Sigmoid colon (tissue), 6 donors: ENCODE measurements at regions not wholly inside any gene's neighbourhood (a gene's known extent, or its start where the extent isn't known, plus 50 kb on each side); places are given as distances from the start of the nearest gene placed in this dataset.

Source experiments
- DNase-seq: peaks from one replicate; pipeline ENCODE4 v3.0.0-alpha.2; 2019
- H3K27ac ChIP-seq, 4 donors: fragments of 200-600 bp; sonication (generic); one replicate each; pipeline ENCODE4 v1.5.1; 2016 to 2019; ENCODE audit warnings: mild to moderate bottlenecking in 1 of 4
- H3K27me3 ChIP-seq, 3 donors: fragments of 200-600 bp; sonication (generic); one replicate each; pipeline ENCODE4 v1.5.1; 2019; ENCODE audit warnings: mild to moderate bottlenecking in 1 of 3
- H3K36me3 ChIP-seq, 4 donors: fragments of 200-600 bp; sonication (generic); one replicate each; pipeline ENCODE4 v1.5.1; 2016 to 2019
- H3K4me1 ChIP-seq, 4 donors: fragments of 200-600 bp; sonication (generic); one replicate each; pipeline ENCODE4 v1.5.1; 2017 to 2019
- H3K4me3 ChIP-seq, 4 donors: fragments of 200-600 bp; sonication (generic); one replicate each; pipeline ENCODE4 v1.5.1; 2017 to 2019; ENCODE audit warnings: mild to moderate bottlenecking in 2 of 4, moderate library complexity in 1 of 4
- H3K9me3 ChIP-seq, 4 donors: fragments of 200-600 bp in 3 of 4; sonication (generic) in 3 of 4; one replicate each; pipeline versions ENCODE4 v1.5.1 to v1.6.1; 2013 to 2019
- CTCF ChIP-seq, 4 experiments: fragments of 450-650 bp in 3 of 4; fragments of 200-600 bp in 1 of 4; IDR thresholded peaks; one replicate each; pipeline ENCODE4 v1.5.1; 2016 to 2019; ENCODE audit warnings: antibody characterized with exemption in 4 of 4, mild to moderate bottlenecking in 3 of 4, moderate library complexity in 2 of 4
- EP300 ChIP-seq, 4 donors: sonication (generic); formaldehyde crosslinking; IDR thresholded peaks; one replicate each; pipeline ENCODE4 v1.6.1; 2017; ENCODE audit warnings: antibody characterized with exemption in 4 of 4
- POLR2A ChIP-seq, 2 donors: fragments of 450-650 bp; IDR thresholded peaks; one replicate each; pipeline ENCODE4 v1.6.1; 2016; ENCODE audit warnings: antibody characterized with exemption in 2 of 2, mild to moderate bottlenecking in 2 of 2, moderate library complexity in 2 of 2
- POLR2AphosphoS5 ChIP-seq, 4 donors: sonication (generic); formaldehyde crosslinking; IDR thresholded peaks; one replicate each; pipeline ENCODE4 v1.6.1; 2017; ENCODE audit warnings: antibody characterized with exemption in 4 of 4
- WGBS, 2 donors: extraction: QIAGEN DNeasy Blood & Tissue Kit; methylation state at CpG; one replicate each; pipeline ENCODE4 v1.1.7; 2013; 5-methylcytosine and 5-hydroxymethylcytosine counted together
- intact Hi-C: fragments of 100-400 bp; cut with DNase I; formaldehyde crosslinking; loops from one replicate; pipeline ENCODE4 v1.15.1; 2023
- donor health status: healthy with polysubstance abuse.
- donor health status: healthy.

- TF ChIP-seq CTCF (IDR thresholded peaks at IDR 0.05) (no peak), POLR2AphosphoS5 (IDR thresholded peaks at IDR 0.05) (no peak), POLR2A (IDR thresholded peaks at IDR 0.05) (no peak), EP300 (IDR thresholded peaks at IDR 0.05) (no peak)
- intact Hi-C loops: no loop called here
- Histone ChIP-seq H3K36me3 (no peaks in the 10 kb centered on the region), H3K27ac (no peak overlapping the region), H3K27me3 (no peaks in the 10 kb centered on the region), H3K4me1 (no peaks in the 10 kb centered on the region), H3K9me3 (no peaks in the 10 kb centered on the region), H3K4me3 (no peak overlapping the region)
- 78 to 89% methylated on average over 2 of the region's 2 CpGs for WGBS, 2 donors
- DNase-seq: no peak
Observed at GRCh38 chr6:146990284-146990683, 213.9 kb upstream of the STXBP5 start.

- no peak for DNase-seq
- Histone ChIP-seq H3K36me3 (no peaks in the 10 kb centered on the region), H3K4me1 (no peaks in the 10 kb centered on the region), H3K9me3 (no peaks in the 10 kb centered on the region), H3K4me3 (no peak overlapping the region), H3K27me3 (no peaks in the 10 kb centered on the region), H3K27ac (no peak overlapping the region)
- WGBS, 2 donors: 61 to 80% methylated on average over 11 of the region's 11 CpGs
- TF ChIP-seq POLR2A (IDR thresholded peaks at IDR 0.05) (no peak), POLR2AphosphoS5 (IDR thresholded peaks at IDR 0.05) (no peak), EP300 (IDR thresholded peaks at IDR 0.05) (no peak), CTCF (IDR thresholded peaks at IDR 0.05) (no peak)
- intact Hi-C loops: no loop called here
Observed at GRCh38 chr6:146990821-146991798, 213.1 kb upstream of the STXBP5 start.

- H3K4me3 ChIP-seq: no peak overlapping the region
Observed at GRCh38 chr6:146997062-146997461, 207.2 kb upstream of the STXBP5 start.

GRCh38 chr6:146999766-147000165, 204.5 kb upstream of the STXBP5 start:
- DNase-seq: no peak
- Histone ChIP-seq H3K4me3 (no peak overlapping the region), H3K9me3 (no peaks in the 10 kb centered on the region), H3K27ac (no peak overlapping the region), H3K4me1 (peaks cover 0 to 10% (median 5%) of the 10 kb centered on the region in 4 donors), H3K27me3 (no peaks in the 10 kb centered on the region), H3K36me3 (no peaks in the 10 kb centered on the region)
- WGBS, 2 donors: 96 to 97% methylated on average over 5 of the region's 5 CpGs
- no peak for TF ChIP-seq POLR2A (IDR thresholded peaks at IDR 0.05)
- TF ChIP-seq POLR2AphosphoS5 (IDR thresholded peaks at IDR 0.05): no peak
- no peak for TF ChIP-seq CTCF (IDR thresholded peaks at IDR 0.05)
- no peak for TF ChIP-seq EP300 (IDR thresholded peaks at IDR 0.05)
- intact Hi-C loops: no loop called here

More at GRCh38 chr6:146997062-146997461, 207.2 kb upstream of the STXBP5 start:
- Histone ChIP-seq H3K4me1 (peaks cover 0 to 10% (median 5%) of the 10 kb centered on the region in 4 donors), H3K27ac (no peak overlapping the region), H3K9me3 (no peaks in the 10 kb centered on the region), H3K27me3 (no peaks in the 10 kb centered on the region), H3K36me3 (no peaks in the 10 kb centered on the region)
- TF ChIP-seq POLR2AphosphoS5 (IDR thresholded peaks at IDR 0.05) (no peak), EP300 (IDR thresholded peaks at IDR 0.05) (no peak), POLR2A (IDR thresholded peaks at IDR 0.05) (no peak), CTCF (IDR thresholded peaks at IDR 0.05) (no peak)
- intact Hi-C loops: no loop called here
- WGBS, 2 donors: 99% methylated on average over 1 of the region's 1 CpG
- no peak for DNase-seq
